GM12878 (cell line): ENCODE measurements at regions not wholly inside any gene's neighbourhood (a gene's known extent, or its start where the extent isn't known, plus 50 kb on each side); places are given as distances from the start of the nearest gene placed in this dataset.

Source experiments
- ATAC-seq: fragments of 200-7000 bp; cut with Tn5 transposase; 3 replicates; pipeline ENCODE4 v1.9.1; 2020; ENCODE audit warnings: mild to moderate bottlenecking, moderate library complexity
- BruUV-seq: library from RNA; stranded (reverse); fragments of 400-500 nt; replicated peaks from 2 replicates; lab custom pipeline; 2021; lab: Mats Ljungman, UMichigan
- CTCF ChIA-PET: fragments of 300-600 bp; sonication (Branson Sonifier 250); formaldehyde crosslinking; extraction: SDS; loops from one replicate; lab custom pipeline; 2021; ENCODE audit warnings: inconsistent platforms; lab: Yijun Ruan, JAX
- POLR2A ChIA-PET: fragments of 350-600 bp; formaldehyde crosslinking; extraction: SDS; loops from one replicate; lab custom pipeline; 2021; ENCODE audit warnings: inconsistent platforms; lab: Charles Lee
- RAD21 ChIA-PET: fragments of 300-600 bp; sonication (Branson Sonifier 250); formaldehyde crosslinking; loops from one replicate; lab custom pipeline; 2023; ENCODE audit warnings: antibody characterized with exemption; ENCODE audit not compliant: unreplicated experiment; lab: Charles Lee
- SMC1A ChIA-PET: fragments of 300-600 bp; sonication (Branson Sonifier 250); formaldehyde crosslinking; loops from one replicate; lab custom pipeline; 2023; ENCODE audit not compliant: unreplicated experiment, uncharacterized antibody; lab: Charles Lee
- DNase-seq: peaks from one replicate; pipeline ENCODE4 v3.0.0-alpha.2; 2011; ENCODE audit warnings: low read depth, low spot score
- FAIRE-seq: peaks from 3 replicates; lab custom pipeline; 2011; peaks lifted over from hg19 to GRCh38; lab: Jason Lieb, UNC
- H2AFZ ChIP-seq: 2 replicates; pipeline ENCODE4 v1.6.0; 2011; ENCODE audit warnings: low read depth, low read length, control low read depth; ENCODE audit not compliant: control insufficient read depth
- H3K27ac ChIP-seq: 2 replicates; pipeline ENCODE4 v1.5.1; 2011; ENCODE audit warnings: control low read depth; ENCODE audit not compliant: control insufficient read depth, insufficient read depth
- H3K27me3 ChIP-seq, 2 experiments: replicated peaks in 1 of 2; 2 replicates each; pipeline versions ENCODE4 v1.6.0 to v1.6.1; 2011; ENCODE audit warnings: low read length in 1 of 2; ENCODE audit not compliant: control insufficient read depth in 2 of 2, insufficient read depth in 2 of 2
- H3K36me3 ChIP-seq, 2 experiments: 2 replicates each; pipeline ENCODE4 v1.5.1; 2011; ENCODE audit warnings: low read length in 1 of 2; ENCODE audit not compliant: control insufficient read depth in 2 of 2, insufficient read depth in 2 of 2
- H3K4me1 ChIP-seq: 2 replicates; pipeline ENCODE4 v1.6.1; 2011; ENCODE audit warnings: mild to moderate bottlenecking, low read length, moderate library complexity, mixed read lengths; ENCODE audit not compliant: control insufficient read depth, insufficient read depth
- H3K4me2 ChIP-seq: 2 replicates; pipeline ENCODE4 v1.6.0; 2011; ENCODE audit warnings: control low read depth; ENCODE audit not compliant: control insufficient read depth, insufficient read depth
- H3K4me3 ChIP-seq: fragments of 200-600 bp; sonication (generic); 2 replicates; pipeline ENCODE4 v1.5.1; 2016
- H3K79me2 ChIP-seq: 2 replicates; pipeline ENCODE4 v1.6.0; 2011; ENCODE audit warnings: low read length; ENCODE audit not compliant: control insufficient read depth, insufficient read depth
- H3K9ac ChIP-seq: 2 replicates; pipeline ENCODE4 v1.8.0; 2011; ENCODE audit warnings: low read length, control low read depth, mixed read lengths; ENCODE audit not compliant: control insufficient read depth, insufficient read depth
- H3K9me3 ChIP-seq: replicated peaks from 3 replicates; pipeline ENCODE4 v1.5.1; 2011; ENCODE audit warnings: mild to moderate bottlenecking, low read length; ENCODE audit not compliant: control insufficient read depth, insufficient read depth
- H4K20me1 ChIP-seq: 2 replicates; pipeline ENCODE4 v1.6.0; 2011; ENCODE audit not compliant: control insufficient read depth, insufficient read depth
- DPF2 ChIP-seq: fragments of 450-650 bp; IDR thresholded peaks from 2 replicates; pipeline ENCODE4 v1.6.1; 2017; ENCODE audit warnings: mild to moderate bottlenecking
- KDM1A ChIP-seq: fragments of 200-600 bp; sonication (generic); IDR thresholded peaks from 2 replicates; pipeline ENCODE4 v1.6.1; 2016; ENCODE audit warnings: borderline replicate concordance
- KLF5 ChIP-seq: fragments of 450-650 bp; IDR thresholded peaks from 2 replicates; pipeline ENCODE4 v1.6.1; 2014; ENCODE audit warnings: mild to moderate bottlenecking; ENCODE audit not compliant: partially characterized antibody
- MLLT1 ChIP-seq: fragments of 450-650 bp; IDR thresholded peaks from 2 replicates; pipeline ENCODE4 v1.6.1; 2016; ENCODE audit warnings: mild to moderate bottlenecking
- MTA3 ChIP-seq: IDR thresholded peaks from 2 replicates; pipeline ENCODE4 v1.6.1; 2012; ENCODE audit warnings: low read length, inconsistent platforms, borderline replicate concordance
- NBN ChIP-seq: fragments of 450-650 bp; IDR thresholded peaks from 2 replicates; pipeline ENCODE4 v1.6.1; 2016
- NFXL1 ChIP-seq: fragments of 450-650 bp; IDR thresholded peaks from 2 replicates; pipeline ENCODE4 v1.6.1; 2017; ENCODE audit warnings: antibody characterized with exemption, mild to moderate bottlenecking, borderline replicate concordance
- NFYB ChIP-seq: IDR thresholded peaks from 2 replicates; pipeline ENCODE4 v1.6.1; 2011; ENCODE audit warnings: low read depth, mild to moderate bottlenecking, low read length, improper control_type of control experiment, moderate library complexity; ENCODE audit not compliant: insufficient read depth
- PBX3 ChIP-seq: IDR thresholded peaks from 2 replicates; pipeline ENCODE4 v1.6.1; 2011; ENCODE audit warnings: mild to moderate bottlenecking, low read depth, low read length, moderate library complexity; ENCODE audit not compliant: insufficient replicate concordance
- RBBP5 ChIP-seq: fragments of 200-600 bp; sonication (generic); conservative IDR thresholded peaks from 2 replicates; pipeline ENCODE4 v1.6.1; 2016
- SIX5 ChIP-seq: IDR thresholded peaks from 2 replicates; pipeline ENCODE4 v1.6.1; 2011; ENCODE audit warnings: mild to moderate bottlenecking, low read depth, low read length, moderate library complexity; ENCODE audit not compliant: severe bottlenecking
- SMAD1 ChIP-seq: fragments of 450-650 bp; IDR thresholded peaks from 2 replicates; pipeline ENCODE4 v1.6.1; 2018; ENCODE audit warnings: mild to moderate bottlenecking, low read depth; ENCODE audit not compliant: partially characterized antibody
- SRF ChIP-seq, 2 experiments: IDR thresholded peaks; 2 replicates each; pipeline ENCODE4 v1.6.1; 2011; ENCODE audit warnings: low read depth in 2 of 2, low read length in 2 of 2, mild to moderate bottlenecking in 1 of 2, moderate library complexity in 1 of 2
- ZNF622 ChIP-seq: fragments of 450-650 bp; IDR thresholded peaks from 2 replicates; pipeline ENCODE4 v1.6.1; 2017; ENCODE audit warnings: mild to moderate bottlenecking, inconsistent platforms
- ZZZ3 ChIP-seq: IDR thresholded peaks from 2 replicates; pipeline ENCODE4 v1.6.1; 2011; ENCODE audit warnings: low read depth; ENCODE audit not compliant: control insufficient read depth, insufficient read length
- WGBS: methylation state at CpG from one replicate; pipeline ENCODE4 v1.1.6; 2016; ENCODE audit warnings: low lambda C conversion rate; ENCODE audit not compliant: insufficient replicate concordance, insufficient coverage; ENCODE audit errors: missing lambda C conversion rate; 5-methylcytosine and 5-hydroxymethylcytosine counted together
- in situ Hi-C: fragments of 300-500 bp; cut with MboI; formaldehyde crosslinking; loops from 9 replicates; pipeline ENCODE4 v1.14.3; 2018; ENCODE audit warnings: mixed read lengths
- intact Hi-C: fragments of 100-400 bp; cut with micrococcal nuclease; formaldehyde crosslinking; loops from one replicate; pipeline ENCODE4 v1.14.2; 2022; ENCODE audit not compliant: unreplicated experiment

GRCh38 chr4:12993923-12994322 lies 490.2 kb downstream of the RAB28 start (continued):
- TF ChIP-seq PBX3: no peak
- TF ChIP-seq SRF (IDR thresholded peaks at IDR 0.05; ENCODE audit: low read depth in 2 of 2, low read length in 2 of 2): no peak
- TF ChIP-seq KDM1A: no peak
- TF ChIP-seq RBBP5: no peak
- TF ChIP-seq NFXL1: no peak
- TF ChIP-seq MLLT1: no peak
- TF ChIP-seq ZZZ3: no peak
- TF ChIP-seq SIX5: no peak

- no peak overlapping the region for H2AFZ ChIP-seq
- ATAC-seq: no peak
- no peak for DNase-seq
- H3K4me3 ChIP-seq: no peak overlapping the region
- no TSS peak for BruUV-seq
- intact Hi-C loops (no loop called here), in situ Hi-C loops (no loop called here)
- H4K20me1 ChIP-seq: no peaks in the 10 kb centered on the region
- WGBS: 3% methylated on average over 2 of the region's 2 CpGs
- H3K27me3 ChIP-seq: no peaks in the 10 kb centered on the region
- no peaks in the 10 kb centered on the region for H3K36me3 ChIP-seq
- no peak overlapping the region for H3K27ac ChIP-seq
- ChIA-PET POLR2A (no interaction called here), SMC1A (no interaction called here), RAD21 (no interaction called here), CTCF (no interaction called here)
- no peaks in the 10 kb centered on the region for H3K9me3 ChIP-seq
- H3K79me2 ChIP-seq: no peaks in the 10 kb centered on the region
- no peak for FAIRE-seq
- H3K9ac ChIP-seq: no peak overlapping the region
- H3K4me1 ChIP-seq: no peaks in the 10 kb centered on the region
- no peak for TF ChIP-seq KLF5
- no peak for TF ChIP-seq ZNF622
- no peak for TF ChIP-seq MTA3
- TF ChIP-seq NBN: no peak
- TF ChIP-seq NFYB: no peak
- no peak for TF ChIP-seq SMAD1
- TF ChIP-seq DPF2: no peak
- H3K4me2 ChIP-seq: no peak overlapping the region
These were observed 496.9 kb downstream of the RAB28 start for GRCh38 chr4:12987284-12987683.
